Activated CD8-positive, alpha-beta T cell treated with anti-CD3 and anti-CD28 coated beads for 36 hours (primary cell): ENCODE measurements at regions not wholly inside any gene's neighbourhood (a gene's known extent, or its start where the extent isn't known, plus 50 kb on each side); places are given as distances from the start of the nearest gene placed in this dataset.

Experiments
- ATAC-seq: fragments of 200-7000 bp; cut with Tn5 transposase; one replicate; pipeline ENCODE4 v1.10.0; 2021; ENCODE audit warnings: mild to moderate bottlenecking, moderate library complexity
- CTCF ChIA-PET: fragments of 350-600 bp; sonication (Branson Sonifier 250); formaldehyde crosslinking; loops from one replicate; lab custom pipeline; 2021; ENCODE audit warnings: antibody characterized with exemption; lab: Charles Lee
- POLR2A ChIA-PET: fragments of 350-600 bp; sonication (Branson Sonifier 250); formaldehyde crosslinking; loops from one replicate; lab custom pipeline; 2021; ENCODE audit warnings: antibody characterized with exemption; lab: Charles Lee
- DNase-seq: peaks from one replicate; pipeline ENCODE4 v3.0.0-alpha.2; 2020
- H3K27ac Mint-ChIP-seq: one replicate; pipeline ENCODE4 v1.8.0; 2021; ENCODE audit warnings: mild to moderate bottlenecking, mixed read lengths
- H3K27me3 Mint-ChIP-seq: one replicate; pipeline ENCODE4 v1.8.0; 2021; ENCODE audit warnings: mixed read lengths
- H3K36me3 Mint-ChIP-seq: one replicate; pipeline ENCODE4 v1.8.0; 2021; ENCODE audit warnings: low read depth, mixed read lengths
- H3K4me1 Mint-ChIP-seq: one replicate; pipeline ENCODE4 v1.8.0; 2021; ENCODE audit warnings: low read depth, mixed read lengths
- H3K4me3 Mint-ChIP-seq: one replicate; pipeline ENCODE4 v1.8.0; 2021; ENCODE audit warnings: mild to moderate bottlenecking, moderate library complexity, mixed read lengths
- H3K9me3 Mint-ChIP-seq: one replicate; pipeline ENCODE4 v1.8.0; 2021; ENCODE audit warnings: mixed read lengths
- intact Hi-C: fragments of 100-400 bp; cut with micrococcal nuclease; formaldehyde crosslinking; loops from one replicate; pipeline ENCODE4 v1.10.0; 2022
- TF ChIP-seq, protein P1 (sequence below): fragments of 200-600 bp; IDR thresholded peaks from one replicate; pipeline ENCODE4 v1.8.0; 2022; ENCODE audit warnings: antibody characterized with exemption, mild to moderate bottlenecking

DNA sequence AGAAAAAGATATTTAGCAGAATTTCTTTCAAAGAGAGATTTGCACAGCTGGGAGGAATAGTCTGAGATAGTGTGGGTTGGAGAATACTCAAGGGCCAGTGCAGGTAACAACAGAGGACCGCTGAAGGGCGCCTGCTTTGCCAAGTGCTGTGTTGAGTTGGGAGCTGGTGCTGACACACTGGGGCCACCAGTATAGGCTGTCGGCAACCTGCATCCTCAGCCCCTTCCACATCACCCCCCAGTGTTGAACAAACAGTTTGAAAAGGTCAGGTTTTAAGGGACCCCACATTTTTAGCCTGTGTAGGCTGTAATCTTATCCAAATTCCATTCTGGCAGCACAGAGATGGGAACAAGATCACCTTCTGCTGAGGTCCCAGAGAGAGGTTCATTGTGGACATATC, 96.6 kb downstream of the ABHD5 start:
- DNase-seq (no peak), ATAC-seq (no peak)
- H3K27me3 Mint-ChIP-seq: peaks cover 3% of the 10 kb centered on the region
- no peaks in the 10 kb centered on the region for H3K4me1 Mint-ChIP-seq
- intact Hi-C loops: no loop called here
- TF ChIP-seq, protein P1, sequence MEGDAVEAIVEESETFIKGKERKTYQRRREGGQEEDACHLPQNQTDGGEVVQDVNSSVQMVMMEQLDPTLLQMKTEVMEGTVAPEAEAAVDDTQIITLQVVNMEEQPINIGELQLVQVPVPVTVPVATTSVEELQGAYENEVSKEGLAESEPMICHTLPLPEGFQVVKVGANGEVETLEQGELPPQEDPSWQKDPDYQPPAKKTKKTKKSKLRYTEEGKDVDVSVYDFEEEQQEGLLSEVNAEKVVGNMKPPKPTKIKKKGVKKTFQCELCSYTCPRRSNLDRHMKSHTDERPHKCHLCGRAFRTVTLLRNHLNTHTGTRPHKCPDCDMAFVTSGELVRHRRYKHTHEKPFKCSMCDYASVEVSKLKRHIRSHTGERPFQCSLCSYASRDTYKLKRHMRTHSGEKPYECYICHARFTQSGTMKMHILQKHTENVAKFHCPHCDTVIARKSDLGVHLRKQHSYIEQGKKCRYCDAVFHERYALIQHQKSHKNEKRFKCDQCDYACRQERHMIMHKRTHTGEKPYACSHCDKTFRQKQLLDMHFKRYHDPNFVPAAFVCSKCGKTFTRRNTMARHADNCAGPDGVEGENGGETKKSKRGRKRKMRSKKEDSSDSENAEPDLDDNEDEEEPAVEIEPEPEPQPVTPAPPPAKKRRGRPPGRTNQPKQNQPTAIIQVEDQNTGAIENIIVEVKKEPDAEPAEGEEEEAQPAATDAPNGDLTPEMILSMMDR: no peak
- CTCF ChIA-PET: no interaction called here
- no peaks in the 10 kb centered on the region for H3K36me3 Mint-ChIP-seq
- H3K27ac Mint-ChIP-seq: no peak overlapping the region
- POLR2A ChIA-PET: no interaction called here
- H3K9me3 Mint-ChIP-seq: no peaks in the 10 kb centered on the region
- H3K4me3 Mint-ChIP-seq: no peak overlapping the region

DNA sequence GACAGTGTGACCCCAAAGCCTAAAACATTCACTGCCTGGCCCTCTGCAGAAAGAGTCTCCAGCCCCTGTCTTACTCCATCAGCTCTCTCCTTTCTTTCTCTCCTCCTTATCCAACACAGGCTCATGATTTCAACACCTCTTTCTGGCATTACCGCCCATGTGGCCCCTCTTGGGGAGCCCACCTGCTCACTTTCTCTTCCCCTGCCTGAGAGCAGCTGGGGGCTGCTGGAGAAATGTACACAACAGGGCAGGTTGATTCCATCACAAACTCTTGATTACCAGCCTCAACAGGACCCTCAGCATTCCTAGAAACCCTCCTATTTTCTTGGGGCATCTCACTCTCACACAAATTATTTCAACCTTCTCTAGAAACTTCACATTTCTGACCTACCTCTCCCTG, 98.3 kb downstream of the ABHD5 start:
- H3K9me3 Mint-ChIP-seq: no peaks in the 10 kb centered on the region
- TF ChIP-seq, protein P1: no peak
- H3K36me3 Mint-ChIP-seq: no peaks in the 10 kb centered on the region
- intact Hi-C loops: no loop called here
- ChIA-PET POLR2A (no interaction called here), CTCF (no interaction called here)
- H3K4me3 Mint-ChIP-seq: no peak overlapping the region
- no peaks in the 10 kb centered on the region for H3K4me1 Mint-ChIP-seq
- peaks cover 3% of the 10 kb centered on the region for H3K27me3 Mint-ChIP-seq
- DNase-seq (no peak), ATAC-seq (no peak)
- no peak overlapping the region for H3K27ac Mint-ChIP-seq

DNA sequence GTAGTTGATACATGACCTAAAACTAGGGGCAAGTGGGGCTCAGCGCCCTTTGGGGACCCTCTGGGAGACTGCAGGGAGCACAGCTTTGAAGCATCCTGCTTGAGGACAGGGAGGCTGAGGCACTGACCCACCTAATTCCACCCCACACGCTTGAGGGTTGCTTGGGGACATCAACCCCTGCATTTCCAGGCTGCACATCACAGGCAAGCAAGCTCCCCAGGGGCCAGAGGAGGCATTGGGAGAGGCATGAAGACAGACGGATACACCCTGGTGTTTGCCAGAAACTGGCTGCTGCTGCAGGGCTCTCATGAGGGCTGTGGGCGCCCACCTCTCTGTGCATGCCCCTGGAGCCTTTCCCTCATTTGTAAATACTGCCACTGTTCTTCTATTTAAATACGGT, 99.3 kb downstream of the ABHD5 start:
- no peak overlapping the region for H3K4me3 Mint-ChIP-seq
- POLR2A ChIA-PET: no interaction called here
- H3K27me3 Mint-ChIP-seq: peaks cover 3% of the 10 kb centered on the region
- H3K27ac Mint-ChIP-seq: no peak overlapping the region
- no peaks in the 10 kb centered on the region for H3K9me3 Mint-ChIP-seq
- ATAC-seq: no peak
- H3K4me1 Mint-ChIP-seq: no peaks in the 10 kb centered on the region
- CTCF ChIA-PET: no interaction called here
- TF ChIP-seq, protein P1: no peak
- DNase-seq: no peak
- intact Hi-C loops: no loop called here
- no peaks in the 10 kb centered on the region for H3K36me3 Mint-ChIP-seq

DNA sequence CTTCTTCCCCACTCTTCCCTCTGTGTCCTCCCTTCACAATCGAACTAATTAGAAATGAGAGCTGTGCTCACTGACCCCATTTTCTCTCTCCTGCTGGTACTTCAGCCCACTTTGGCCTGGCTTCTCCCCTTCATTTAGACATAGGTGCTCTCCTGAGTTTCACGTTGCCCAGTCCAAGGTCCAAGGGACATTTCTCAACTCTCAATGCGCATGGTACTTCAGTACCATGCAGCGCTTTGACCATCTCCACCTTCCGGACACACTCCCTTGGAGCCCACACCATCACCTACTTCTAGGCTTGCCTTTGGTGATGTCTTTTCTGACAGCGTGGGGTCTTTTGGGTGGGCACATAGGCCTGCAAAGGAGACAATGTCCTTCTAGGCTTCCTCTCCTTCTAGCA, 99.7 kb downstream of the ABHD5 start:
- no peaks in the 10 kb centered on the region for H3K4me1 Mint-ChIP-seq
- no peaks in the 10 kb centered on the region for H3K9me3 Mint-ChIP-seq
- DNase-seq (no peak), ATAC-seq (no peak)
- intact Hi-C loops: no loop called here
- H3K4me3 Mint-ChIP-seq: no peak overlapping the region
- ChIA-PET POLR2A (no interaction called here), CTCF (no interaction called here)
- H3K27ac Mint-ChIP-seq: no peak overlapping the region
- TF ChIP-seq, protein P1: no peak
- peaks cover 3% of the 10 kb centered on the region for H3K27me3 Mint-ChIP-seq
- H3K36me3 Mint-ChIP-seq: no peaks in the 10 kb centered on the region

DNA sequence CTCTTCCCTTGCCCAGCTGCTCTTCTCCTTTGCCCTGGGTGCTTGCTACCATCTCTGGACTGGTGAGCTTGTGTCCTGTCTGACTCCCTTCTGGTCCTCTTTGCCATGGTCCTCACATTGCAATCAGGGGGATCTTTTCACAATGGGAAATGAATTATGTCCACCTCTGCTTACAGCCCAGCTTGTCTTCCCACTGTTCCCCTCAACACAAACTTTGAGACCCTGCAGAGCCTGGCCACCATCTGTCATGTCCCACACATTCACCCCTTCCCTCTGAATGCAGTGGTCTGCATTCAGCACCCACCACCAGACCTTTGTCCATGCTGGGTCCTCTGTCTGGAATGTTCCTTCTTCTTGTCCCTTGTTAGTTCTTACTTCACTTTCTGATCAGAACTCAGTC, 100.5 kb downstream of the ABHD5 start:
- no peak overlapping the region for H3K4me3 Mint-ChIP-seq
- H3K27me3 Mint-ChIP-seq: peaks cover 8% of the 10 kb centered on the region
- POLR2A ChIA-PET: no interaction called here
- CTCF ChIA-PET: no interaction called here
- H3K27ac Mint-ChIP-seq: no peak overlapping the region
- ATAC-seq (no peak), DNase-seq (no peak)
- TF ChIP-seq, protein P1: no peak
- H3K9me3 Mint-ChIP-seq: no peaks in the 10 kb centered on the region
- H3K36me3 Mint-ChIP-seq: no peaks in the 10 kb centered on the region
- intact Hi-C loops: no loop called here
- no peaks in the 10 kb centered on the region for H3K4me1 Mint-ChIP-seq
